ENCODE measurements at regions not wholly inside any gene's neighbourhood (a gene's known extent, or its start where the extent isn't known, plus 50 kb on each side); places are given as distances from the start of the nearest gene placed in this dataset.

DNA sequence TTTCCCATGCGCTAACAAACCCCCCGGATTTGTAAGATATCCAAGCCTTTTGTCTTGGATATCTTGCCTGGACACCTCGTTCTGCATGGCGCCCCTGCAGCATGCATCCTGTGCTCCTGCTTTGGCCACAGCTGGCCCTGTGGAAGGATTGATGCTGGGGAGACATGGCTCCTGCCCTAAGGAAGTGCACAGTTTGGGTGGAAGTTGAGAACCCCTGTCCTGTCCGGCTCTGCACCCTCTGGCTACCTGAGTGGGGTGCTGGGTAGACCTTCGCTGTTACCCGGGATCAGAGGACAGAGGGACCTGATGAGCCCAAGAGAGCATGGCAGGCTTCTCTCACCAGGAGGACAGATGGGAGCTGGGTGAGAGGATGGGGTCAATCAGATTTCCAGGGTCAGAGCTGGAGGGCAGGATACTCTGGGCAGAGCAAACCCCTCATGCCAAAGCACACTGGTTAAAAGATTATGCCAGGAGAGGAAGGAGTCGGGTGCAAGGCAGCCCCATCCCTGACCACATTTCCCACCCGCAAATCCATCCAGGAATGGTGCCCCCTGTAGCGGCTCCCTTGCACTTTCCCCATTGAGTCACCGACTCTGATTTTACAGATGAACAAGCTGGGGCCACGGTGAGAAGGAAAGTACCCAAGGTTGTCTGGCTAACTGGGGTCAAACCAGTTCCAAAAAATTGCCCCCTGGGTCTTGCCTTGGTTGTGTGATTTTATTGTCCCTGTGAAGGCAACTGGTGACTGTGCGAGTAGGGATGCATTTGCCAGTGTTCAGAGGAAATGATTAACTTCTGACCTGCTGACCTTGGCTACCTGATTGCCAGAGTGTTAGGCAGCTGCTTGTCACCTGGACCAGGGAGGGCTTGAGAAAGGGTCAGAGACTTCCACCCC is 290.1 kb upstream of the ZMIZ1 start:
- Histone ChIP-seq H3K9ac (ENCODE audit: low read depth, low read length) (no peak overlapping the region), H3K4me1 (ENCODE audit: insufficient read depth, low read length) (no peaks in the 10 kb centered on the region), H3K4me3 (ENCODE audit: low read length) (no peak overlapping the region), H3K27me3 (ENCODE audit: insufficient read depth, low read length) (no peaks in the 10 kb centered on the region), H3K36me3 (ENCODE audit: insufficient read depth, low read depth, low read length) (no peaks in the 10 kb centered on the region), H3K9me3 (ENCODE audit: insufficient read depth, low read depth, low read length) (no peaks in the 10 kb centered on the region), H3K27ac (ENCODE audit: low read length) (no peak overlapping the region)

DNA sequence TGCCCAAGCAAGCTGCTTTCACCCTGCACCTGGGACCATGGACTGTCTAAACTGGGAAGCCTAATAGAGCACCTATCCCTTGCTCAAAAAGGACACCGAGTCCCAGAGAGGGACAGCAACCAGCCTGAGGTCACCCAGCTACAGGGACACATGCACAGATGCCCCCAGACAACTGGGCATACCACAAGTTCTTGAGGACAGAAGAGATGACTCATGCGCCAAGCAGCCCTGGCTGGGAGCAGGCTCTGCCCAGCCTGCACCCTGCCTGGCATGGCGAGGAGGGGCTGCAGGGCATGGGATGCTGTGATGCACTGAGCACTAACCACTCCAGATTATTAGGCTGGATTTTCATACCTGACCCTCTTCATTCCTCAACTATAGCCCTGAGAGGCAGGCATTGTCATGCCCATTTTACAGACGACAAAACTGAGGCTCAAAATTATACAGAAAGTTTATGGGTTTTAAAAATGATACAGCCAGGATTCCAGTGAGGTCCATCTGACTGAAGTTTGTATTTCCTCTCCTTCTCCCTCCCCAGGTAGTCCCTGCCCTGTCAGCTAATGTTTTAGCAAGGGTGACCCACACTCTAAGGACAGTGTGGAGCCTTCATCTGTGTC is 289.3 kb upstream of the ZMIZ1 start:
- Histone ChIP-seq H3K4me3 (ENCODE audit: low read length) (no peak overlapping the region), H3K4me1 (ENCODE audit: insufficient read depth, low read length) (no peaks in the 10 kb centered on the region), H3K9ac (ENCODE audit: low read depth, low read length) (no peak overlapping the region), H3K27ac (ENCODE audit: low read length) (no peak overlapping the region), H3K9me3 (ENCODE audit: insufficient read depth, low read depth, low read length) (no peaks in the 10 kb centered on the region), H3K36me3 (ENCODE audit: insufficient read depth, low read depth, low read length) (no peaks in the 10 kb centered on the region), H3K27me3 (ENCODE audit: insufficient read depth, low read length) (no peaks in the 10 kb centered on the region)

DNA sequence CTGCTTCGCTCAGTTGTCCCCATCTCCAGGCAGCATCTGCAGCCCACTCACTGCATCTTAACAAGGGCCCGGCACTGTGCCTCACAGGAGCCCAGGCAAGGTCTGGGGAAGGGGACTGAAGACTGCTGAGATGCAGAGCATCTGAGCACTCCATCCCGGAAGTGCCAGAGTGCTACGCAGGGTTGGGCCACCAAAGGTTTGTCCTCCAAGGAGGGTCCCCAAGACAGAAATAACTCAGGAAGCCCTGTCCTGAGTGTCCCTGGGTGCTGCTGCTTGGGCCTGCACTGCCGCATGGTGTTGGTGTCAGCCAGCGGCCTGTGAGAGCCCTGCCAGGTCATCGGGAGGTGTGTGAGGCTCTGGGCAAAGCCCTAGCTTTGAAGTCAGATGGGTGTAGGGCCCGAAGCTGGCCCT is 288.2 kb upstream of the ZMIZ1 start:
- Histone ChIP-seq H3K9me3 (ENCODE audit: insufficient read depth, low read depth, low read length) (no peaks in the 10 kb centered on the region), H3K4me3 (ENCODE audit: low read length) (no peak overlapping the region), H3K36me3 (ENCODE audit: insufficient read depth, low read depth, low read length) (no peaks in the 10 kb centered on the region)

DNA sequence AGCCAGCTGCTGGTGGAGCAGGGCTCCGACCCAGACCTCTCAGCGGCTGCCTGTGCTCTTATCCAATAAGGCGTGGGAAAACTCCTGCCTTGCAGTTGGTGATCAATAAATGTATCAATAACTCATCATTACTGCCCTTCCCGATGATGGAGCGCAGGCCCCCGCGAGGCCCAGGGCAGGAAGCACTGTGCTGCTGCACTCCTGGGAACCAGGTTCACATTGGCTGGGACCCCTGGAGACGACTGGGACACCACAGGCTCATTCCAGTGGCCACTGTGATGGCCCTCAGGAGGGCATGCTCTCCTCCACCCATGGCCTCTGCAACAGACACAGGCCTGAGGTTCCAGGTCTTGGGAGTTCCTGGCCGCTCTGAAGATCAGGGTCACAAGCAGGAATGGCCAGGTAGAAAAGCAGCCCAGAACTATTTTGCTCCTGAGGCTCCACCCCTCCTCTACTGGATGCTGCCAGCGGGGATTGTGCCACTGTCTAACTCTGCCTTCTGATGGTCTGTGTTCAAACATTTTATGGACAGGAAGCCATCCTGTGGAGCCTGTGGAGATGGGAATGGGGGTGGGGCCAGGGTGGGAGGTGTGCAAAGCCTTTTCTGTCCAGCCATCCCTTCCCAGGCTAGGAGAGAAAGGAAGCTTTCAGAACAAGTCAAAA is 287.4 kb upstream of the ZMIZ1 start:
- Histone ChIP-seq H3K4me3 (ENCODE audit: low read length) (no peak overlapping the region), H3K27me3 (ENCODE audit: insufficient read depth, low read length) (no peaks in the 10 kb centered on the region), H3K27ac (ENCODE audit: low read length) (no peak overlapping the region), H3K36me3 (ENCODE audit: insufficient read depth, low read depth, low read length) (no peaks in the 10 kb centered on the region), H3K9me3 (ENCODE audit: insufficient read depth, low read depth, low read length) (no peaks in the 10 kb centered on the region), H3K4me1 (ENCODE audit: insufficient read depth, low read length) (no peaks in the 10 kb centered on the region), H3K9ac (ENCODE audit: low read depth, low read length) (no peak overlapping the region)

More for the DNA sequence above, 288.2 kb upstream of the ZMIZ1 start:
- Histone ChIP-seq H3K27ac (ENCODE audit: low read length) (no peak overlapping the region), H3K4me1 (ENCODE audit: insufficient read depth, low read length) (no peaks in the 10 kb centered on the region), H3K9ac (ENCODE audit: low read depth, low read length) (no peak overlapping the region), H3K27me3 (ENCODE audit: insufficient read depth, low read length) (no peaks in the 10 kb centered on the region)

DNA sequence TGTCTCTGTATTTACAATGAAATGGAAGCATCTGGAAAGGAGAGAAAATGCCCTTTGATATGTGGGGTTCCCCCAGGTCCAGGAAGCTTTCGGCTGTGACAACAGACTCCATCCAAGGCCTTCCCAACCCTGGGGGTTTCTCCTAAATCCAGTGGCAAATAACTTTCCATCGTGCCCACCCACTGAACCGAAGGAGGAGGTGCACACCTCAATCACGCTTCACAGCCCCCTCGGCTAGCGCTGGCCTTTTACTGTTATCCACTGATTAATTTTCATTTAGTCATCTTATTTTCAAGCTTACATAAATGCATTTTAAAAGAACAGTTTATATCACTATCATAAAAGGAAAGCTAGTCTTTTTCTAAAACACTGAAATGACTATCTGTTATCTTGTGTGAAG is 286.8 kb upstream of the ZMIZ1 start:
- H3K9ac ChIP-seq (ENCODE audit: low read depth, low read length), result no peak overlapping the region
- H3K27ac ChIP-seq (ENCODE audit: low read length), result no peak overlapping the region
- H3K36me3 ChIP-seq (ENCODE audit: insufficient read depth, low read depth, low read length), result no peaks in the 10 kb centered on the region
- H3K9me3 ChIP-seq (ENCODE audit: insufficient read depth, low read depth, low read length), result no peaks in the 10 kb centered on the region
- H3K4me3 ChIP-seq (ENCODE audit: low read length), result no peak overlapping the region
- H3K4me1 ChIP-seq (ENCODE audit: insufficient read depth, low read length), result no peaks in the 10 kb centered on the region
- H3K27me3 ChIP-seq (ENCODE audit: insufficient read depth, low read length), result no peaks in the 10 kb centered on the region

DNA sequence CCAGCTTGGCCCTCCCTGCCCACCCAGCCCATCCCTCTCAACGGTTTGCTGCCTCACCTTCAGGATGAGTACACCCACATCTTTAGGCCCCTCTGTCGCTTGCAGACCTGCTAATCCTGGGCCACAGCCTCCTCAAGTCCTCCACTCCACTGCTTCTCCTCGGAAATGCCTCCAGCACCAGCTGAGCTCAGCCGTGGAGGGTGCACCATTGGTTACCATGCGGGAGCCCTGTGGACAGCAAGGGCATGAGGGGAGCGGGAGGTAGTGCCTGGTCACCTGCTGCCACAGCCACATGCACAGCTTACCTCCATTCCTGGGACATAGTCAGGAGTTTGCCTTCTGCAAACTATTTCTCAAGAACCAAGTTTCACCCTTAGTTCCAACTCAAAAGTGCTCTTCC is 286.3 kb upstream of the ZMIZ1 start:
- Histone ChIP-seq H3K36me3 (ENCODE audit: insufficient read depth, low read depth, low read length) (no peaks in the 10 kb centered on the region), H3K4me3 (ENCODE audit: low read length) (no peak overlapping the region), H3K27me3 (ENCODE audit: insufficient read depth, low read length) (no peaks in the 10 kb centered on the region), H3K27ac (ENCODE audit: low read length) (no peak overlapping the region), H3K4me1 (ENCODE audit: insufficient read depth, low read length) (no peaks in the 10 kb centered on the region), H3K9ac (ENCODE audit: low read depth, low read length) (no peak overlapping the region), H3K9me3 (ENCODE audit: insufficient read depth, low read depth, low read length) (no peaks in the 10 kb centered on the region)

- Histone ChIP-seq H3K4me3 (ENCODE audit: low read length) (no peak overlapping the region), H3K9me3 (ENCODE audit: insufficient read depth, low read depth, low read length) (no peaks in the 10 kb centered on the region), H3K36me3 (ENCODE audit: insufficient read depth, low read depth, low read length) (no peaks in the 10 kb centered on the region), H3K27me3 (ENCODE audit: insufficient read depth, low read length) (no peaks in the 10 kb centered on the region), H3K27ac (ENCODE audit: low read length) (no peak overlapping the region), H3K4me1 (ENCODE audit: insufficient read depth, low read length) (no peaks in the 10 kb centered on the region), H3K9ac (ENCODE audit: low read depth, low read length) (no peak overlapping the region)
Measured at GRCh38 chr10:78783753-78784152, 285.0 kb upstream of the ZMIZ1 start.

DNA sequence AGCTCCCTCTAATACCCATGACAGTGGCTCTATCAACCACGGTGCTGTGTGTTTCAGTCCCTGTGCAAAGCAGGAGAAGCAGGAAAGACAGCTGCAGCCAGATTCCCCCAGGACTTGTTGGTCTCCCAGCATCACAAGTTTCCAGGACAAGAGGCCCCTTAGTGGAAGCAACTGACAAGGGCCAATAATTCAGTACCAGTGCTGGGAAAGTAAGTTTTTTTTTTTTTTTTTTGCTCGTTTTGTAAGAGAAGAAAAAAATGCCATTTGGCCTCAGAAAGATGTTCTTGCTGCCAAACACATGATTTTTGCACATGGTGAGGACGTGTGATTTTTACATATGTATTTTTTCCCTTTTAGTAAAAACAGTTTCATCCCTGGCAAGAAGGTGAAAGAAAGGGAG is 284.2 kb upstream of the ZMIZ1 start:
- no peaks in the 10 kb centered on the region for H3K4me1 ChIP-seq (ENCODE audit: insufficient read depth, low read length)
- no peaks in the 10 kb centered on the region for H3K9me3 ChIP-seq (ENCODE audit: insufficient read depth, low read depth, low read length)
- no peak overlapping the region for H3K4me3 ChIP-seq (ENCODE audit: low read length)
- no peak overlapping the region for H3K27ac ChIP-seq (ENCODE audit: low read length)
- H3K9ac ChIP-seq (ENCODE audit: low read depth, low read length), result no peak overlapping the region
- no peaks in the 10 kb centered on the region for H3K36me3 ChIP-seq (ENCODE audit: insufficient read depth, low read depth, low read length)
- H3K27me3 ChIP-seq (ENCODE audit: insufficient read depth, low read length), result no peaks in the 10 kb centered on the region

DNA sequence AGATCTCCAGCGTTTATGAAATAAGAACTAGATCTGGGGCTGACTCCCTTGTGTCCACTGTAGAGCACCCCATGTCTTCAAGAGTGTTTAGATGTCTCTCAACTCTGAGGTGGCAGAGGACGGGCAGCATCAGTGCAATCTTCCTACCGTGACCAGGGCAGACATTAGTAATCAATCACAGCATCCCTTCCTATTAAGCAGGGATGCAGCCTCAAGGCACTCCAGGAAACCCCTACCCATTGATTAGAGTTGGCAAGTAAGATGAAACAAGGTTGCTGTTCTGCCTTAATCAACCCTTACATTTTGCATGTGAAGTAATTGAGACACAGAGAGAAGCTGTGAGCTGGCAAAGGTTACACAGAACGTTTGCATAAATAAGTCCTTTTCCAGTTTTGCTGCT is 283.7 kb upstream of the ZMIZ1 start:
- no peak overlapping the region for H3K9ac ChIP-seq (ENCODE audit: low read depth, low read length)
- H3K9me3 ChIP-seq (ENCODE audit: insufficient read depth, low read depth, low read length), result no peaks in the 10 kb centered on the region
- no peaks in the 10 kb centered on the region for H3K36me3 ChIP-seq (ENCODE audit: insufficient read depth, low read depth, low read length)
- H3K4me3 ChIP-seq (ENCODE audit: low read length), result no peak overlapping the region
- H3K27ac ChIP-seq (ENCODE audit: low read length), result no peak overlapping the region
- no peaks in the 10 kb centered on the region for H3K4me1 ChIP-seq (ENCODE audit: insufficient read depth, low read length)
- H3K27me3 ChIP-seq (ENCODE audit: insufficient read depth, low read length), result no peaks in the 10 kb centered on the region

DNA sequence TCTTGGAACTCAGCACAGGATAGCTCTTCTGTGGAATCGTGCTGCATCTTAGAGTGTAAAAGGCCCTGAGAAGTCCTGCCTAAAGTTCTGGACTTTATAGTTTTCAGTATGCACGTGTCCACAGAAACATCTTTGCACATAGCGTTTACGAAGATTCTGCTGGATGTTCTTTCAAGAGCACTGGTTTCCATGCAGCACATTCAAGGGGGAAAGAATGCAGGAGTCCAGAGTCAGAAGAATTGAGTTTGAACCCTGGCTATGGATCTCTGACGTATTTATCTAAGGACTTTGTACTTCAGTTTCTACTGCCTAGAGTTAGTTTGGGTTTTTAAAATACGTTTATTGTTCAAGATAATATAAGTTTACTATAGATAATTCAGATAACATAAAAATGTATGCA is 282.8 kb upstream of the ZMIZ1 start:
- Histone ChIP-seq H3K27ac (ENCODE audit: low read length) (no peak overlapping the region), H3K4me1 (ENCODE audit: insufficient read depth, low read length) (no peaks in the 10 kb centered on the region), H3K27me3 (ENCODE audit: insufficient read depth, low read length) (no peaks in the 10 kb centered on the region), H3K36me3 (ENCODE audit: insufficient read depth, low read depth, low read length) (no peaks in the 10 kb centered on the region), H3K4me3 (ENCODE audit: low read length) (no peak overlapping the region), H3K9ac (ENCODE audit: low read depth, low read length) (no peak overlapping the region), H3K9me3 (ENCODE audit: insufficient read depth, low read depth, low read length) (no peaks in the 10 kb centered on the region)

GRCh38 chr10:78787125-78787524 is 281.6 kb upstream of the ZMIZ1 start:
- Histone ChIP-seq H3K9me3 (ENCODE audit: insufficient read depth, low read depth, low read length) (no peaks in the 10 kb centered on the region), H3K4me3 (ENCODE audit: low read length) (no peak overlapping the region), H3K4me1 (ENCODE audit: insufficient read depth, low read length) (no peaks in the 10 kb centered on the region), H3K27ac (ENCODE audit: low read length) (no peak overlapping the region), H3K36me3 (ENCODE audit: insufficient read depth, low read depth, low read length) (no peaks in the 10 kb centered on the region), H3K27me3 (ENCODE audit: insufficient read depth, low read length) (no peaks in the 10 kb centered on the region), H3K9ac (ENCODE audit: low read depth, low read length) (no peak overlapping the region)

Data from iPS-20b (cell line).